ENCODE measurements at regions not wholly inside any gene's neighbourhood (a gene's known extent, or its start where the extent isn't known, plus 50 kb on each side); places are given as distances from the start of the nearest gene placed in this dataset.

DNA sequence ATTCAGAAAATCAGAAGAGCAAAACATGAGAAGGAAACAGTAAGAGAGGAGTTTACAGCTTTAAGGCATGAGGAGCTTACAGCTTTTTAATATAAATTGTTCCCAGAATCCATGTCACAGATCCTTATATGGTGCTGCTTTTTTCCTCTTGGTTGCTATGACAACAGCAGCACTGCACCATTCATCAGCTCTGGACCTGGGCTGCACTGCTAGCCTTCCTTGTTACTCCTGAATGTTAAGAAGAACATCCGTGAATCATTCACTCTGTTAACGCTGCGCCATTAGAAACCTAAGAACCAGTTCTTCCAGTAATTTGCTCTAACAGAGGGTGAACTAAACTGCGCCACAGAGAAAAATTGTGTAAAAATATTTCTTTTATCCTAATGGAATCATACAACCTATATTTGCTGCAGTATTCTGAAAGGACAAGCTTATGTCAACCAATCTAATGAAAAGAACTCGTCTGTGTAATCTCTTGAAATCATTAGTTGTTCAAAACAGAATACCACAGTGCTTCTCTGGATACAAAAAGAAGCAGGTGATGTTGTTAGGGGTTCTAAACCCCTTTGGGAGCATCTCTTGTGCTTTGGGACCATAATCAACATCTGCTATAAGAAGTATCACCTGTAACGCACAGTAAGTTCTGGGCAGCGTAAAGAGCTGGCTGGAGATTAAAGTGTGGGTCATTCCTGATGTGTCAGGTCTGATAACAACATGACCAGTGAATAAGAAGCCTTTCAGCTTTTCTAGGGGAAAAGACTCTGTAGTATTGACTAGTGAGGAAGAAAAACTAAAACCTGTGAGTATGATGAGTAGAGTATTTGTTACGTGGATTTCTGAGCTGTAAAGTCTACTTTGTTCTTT lies 151.2 kb downstream of the TANC2 start:
- Mint-ChIP-seq H3K4me3 (no peak overlapping the region), H3K27ac (ENCODE audit: low read depth) (no peak overlapping the region), H3K36me3 (ENCODE audit: insufficient read depth) (no peaks in the 10 kb centered on the region), H3K27me3 (no peaks in the 10 kb centered on the region), H3K9me3 (no peaks in the 10 kb centered on the region), H3K4me1 (no peaks in the 10 kb centered on the region)
- ATAC-seq (replicated peaks; ENCODE audit: extremely low read depth, poor library complexity, severe bottlenecking) (no peak), DNase-seq (ENCODE audit: low spot score in 2 of 2) (no peak)

DNA sequence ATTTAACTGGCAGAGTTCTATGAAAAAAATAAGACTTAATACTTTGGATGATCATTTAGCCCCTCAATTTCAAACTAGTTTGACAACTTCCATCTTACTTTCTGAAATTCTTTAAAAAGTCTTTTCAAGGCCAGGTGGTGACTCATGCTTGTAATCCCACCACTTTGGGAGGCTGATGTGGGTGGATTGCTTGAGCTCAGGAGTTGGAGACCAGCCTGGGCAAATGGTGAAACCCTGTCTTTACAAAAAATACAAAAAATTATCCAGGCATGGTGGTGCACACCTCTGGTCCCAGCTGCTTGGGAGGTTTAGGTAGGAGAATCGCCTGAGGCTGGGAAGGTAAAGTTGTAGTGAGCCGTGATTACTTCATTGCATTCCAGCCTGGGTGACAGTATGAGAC lies 154.4 kb downstream of the TANC2 start:
- no peak for DNase-seq (ENCODE audit: low spot score in 2 of 2)
- no peak overlapping the region for H3K27ac Mint-ChIP-seq (ENCODE audit: low read depth)
- H3K9me3 Mint-ChIP-seq: no peaks in the 10 kb centered on the region
- peaks cover 2% of the 10 kb centered on the region for H3K36me3 Mint-ChIP-seq (ENCODE audit: insufficient read depth)
- H3K4me3 Mint-ChIP-seq: no peak overlapping the region
- peaks cover 5% of the 10 kb centered on the region for H3K4me1 Mint-ChIP-seq
- no peaks in the 10 kb centered on the region for H3K27me3 Mint-ChIP-seq
- ATAC-seq (replicated peaks; ENCODE audit: extremely low read depth, poor library complexity, severe bottlenecking): no peak

DNA sequence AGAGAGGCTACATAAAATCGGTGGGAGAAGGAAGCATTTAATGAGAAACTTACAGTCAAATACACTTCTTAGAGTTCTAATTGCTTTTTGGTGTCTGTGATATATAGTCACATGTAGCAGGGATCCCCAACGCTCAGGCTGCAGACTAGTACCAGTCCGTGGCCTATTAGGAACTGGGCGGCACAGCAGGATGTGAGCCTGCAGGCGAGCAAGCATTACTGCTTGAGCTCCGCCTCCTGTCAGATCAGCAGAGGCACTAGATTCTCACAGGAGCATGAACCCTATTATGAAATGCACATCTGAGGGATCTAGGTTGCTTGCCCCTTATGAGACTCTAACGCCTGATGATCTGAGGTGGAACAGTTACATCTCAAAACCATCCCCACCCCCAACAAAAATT lies 158.5 kb downstream of the TANC2 start:
- Mint-ChIP-seq H3K4me1 (peaks cover 5% of the 10 kb centered on the region), H3K9me3 (no peaks in the 10 kb centered on the region), H3K27ac (ENCODE audit: low read depth) (no peak overlapping the region), H3K4me3 (no peak overlapping the region), H3K27me3 (no peaks in the 10 kb centered on the region), H3K36me3 (ENCODE audit: insufficient read depth) (peaks cover 2% of the 10 kb centered on the region)
- ATAC-seq (replicated peaks; ENCODE audit: extremely low read depth, poor library complexity, severe bottlenecking) (no peak), DNase-seq (ENCODE audit: low spot score in 2 of 2) (no peak)

DNA sequence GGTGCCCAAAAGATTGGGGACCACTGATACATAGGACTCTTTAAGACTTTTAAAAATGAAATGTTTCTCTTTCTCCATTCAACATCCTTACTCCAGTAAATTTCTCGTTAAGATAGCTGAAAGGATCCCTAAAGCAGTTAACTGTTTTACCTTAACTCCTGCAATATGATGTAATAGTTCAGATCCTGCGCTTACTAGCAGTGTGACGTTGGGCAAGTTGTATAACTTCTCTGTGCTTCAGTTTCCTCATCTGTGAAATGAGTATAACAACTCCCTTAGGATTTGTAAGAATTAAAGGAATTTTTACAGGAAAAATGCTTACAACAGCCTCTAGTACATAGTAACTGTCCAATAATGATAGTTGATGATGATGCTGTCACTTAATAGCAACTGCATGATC lies 158.9 kb downstream of the TANC2 start:
- Mint-ChIP-seq H3K27me3 (no peaks in the 10 kb centered on the region), H3K9me3 (no peaks in the 10 kb centered on the region), H3K4me1 (peaks cover 5% of the 10 kb centered on the region), H3K27ac (ENCODE audit: low read depth) (no peak overlapping the region), H3K36me3 (ENCODE audit: insufficient read depth) (peaks cover 2% of the 10 kb centered on the region), H3K4me3 (no peak overlapping the region)
- no peak for DNase-seq (ENCODE audit: low spot score in 2 of 2)
- no peak for ATAC-seq (replicated peaks; ENCODE audit: extremely low read depth, poor library complexity, severe bottlenecking)

GRCh38 chr17:63125987-63126386 lies 160.0 kb downstream of the TANC2 start:
- no peak for DNase-seq (ENCODE audit: low spot score in 2 of 2)
- Mint-ChIP-seq H3K9me3 (no peaks in the 10 kb centered on the region), H3K27me3 (no peaks in the 10 kb centered on the region), H3K36me3 (ENCODE audit: insufficient read depth) (peaks cover 2% of the 10 kb centered on the region), H3K4me3 (no peak overlapping the region), H3K4me1 (peaks cover 5% of the 10 kb centered on the region), H3K27ac (ENCODE audit: low read depth) (no peak overlapping the region)
- no peak for ATAC-seq (replicated peaks; ENCODE audit: extremely low read depth, poor library complexity, severe bottlenecking)

DNA sequence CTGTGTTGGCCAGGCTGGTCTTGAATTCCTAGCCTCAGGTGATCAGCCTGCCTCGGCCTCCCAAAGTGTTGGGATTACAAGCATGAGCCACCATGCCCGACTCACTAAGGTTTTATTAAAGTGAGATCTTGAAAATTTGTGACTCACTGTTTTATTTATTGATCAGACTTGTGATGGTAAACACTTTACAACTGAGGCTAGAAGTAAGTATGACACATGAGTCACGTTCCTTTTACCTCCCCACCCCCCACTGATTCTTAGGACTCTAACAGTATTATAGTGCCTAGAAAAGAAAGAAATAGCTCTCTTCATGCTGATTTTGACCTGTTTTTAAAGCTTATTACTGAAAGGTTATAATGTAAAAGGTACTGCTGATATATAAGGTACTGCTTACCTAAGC lies 160.6 kb downstream of the TANC2 start:
- DNase-seq (ENCODE audit: low spot score in 2 of 2) (no peak), ATAC-seq (replicated peaks; ENCODE audit: extremely low read depth, poor library complexity, severe bottlenecking) (no peak)
- peaks cover 2% of the 10 kb centered on the region for H3K36me3 Mint-ChIP-seq (ENCODE audit: insufficient read depth)
- no peaks in the 10 kb centered on the region for H3K27me3 Mint-ChIP-seq
- H3K27ac Mint-ChIP-seq (ENCODE audit: low read depth): no peak overlapping the region
- H3K4me3 Mint-ChIP-seq: no peak overlapping the region
- H3K4me1 Mint-ChIP-seq: peaks cover 5% of the 10 kb centered on the region
- no peaks in the 10 kb centered on the region for H3K9me3 Mint-ChIP-seq

DNA sequence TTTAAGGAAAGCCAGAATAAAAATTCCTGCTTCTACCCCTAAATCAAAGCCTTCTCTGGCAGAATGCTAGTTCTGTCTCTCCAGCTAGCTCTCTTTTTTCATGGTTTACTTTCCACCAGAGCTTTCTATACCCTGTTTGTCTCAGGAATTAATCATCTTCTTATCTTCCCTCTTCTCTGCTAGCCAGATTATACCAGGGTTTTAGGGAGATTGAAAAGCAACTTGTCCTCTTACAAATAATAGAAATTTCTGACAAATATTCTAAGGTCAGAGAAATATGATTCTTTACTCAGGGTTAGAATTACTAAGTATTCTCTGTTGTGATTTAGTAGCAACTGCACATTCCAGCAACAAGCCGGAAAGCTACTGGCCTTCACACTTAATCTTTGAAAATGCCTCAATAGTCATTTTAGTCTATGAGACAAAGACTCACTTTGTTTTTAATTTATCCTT lies 166.4 kb downstream of the TANC2 start:
- Mint-ChIP-seq H3K4me3 (no peak overlapping the region), H3K9me3 (no peaks in the 10 kb centered on the region), H3K27ac (ENCODE audit: low read depth) (no peak overlapping the region), H3K36me3 (ENCODE audit: insufficient read depth) (no peaks in the 10 kb centered on the region), H3K4me1 (no peaks in the 10 kb centered on the region), H3K27me3 (no peaks in the 10 kb centered on the region)
- ATAC-seq (replicated peaks; ENCODE audit: extremely low read depth, poor library complexity, severe bottlenecking) (no peak), DNase-seq (ENCODE audit: low spot score in 2 of 2) (no peak)

DNA sequence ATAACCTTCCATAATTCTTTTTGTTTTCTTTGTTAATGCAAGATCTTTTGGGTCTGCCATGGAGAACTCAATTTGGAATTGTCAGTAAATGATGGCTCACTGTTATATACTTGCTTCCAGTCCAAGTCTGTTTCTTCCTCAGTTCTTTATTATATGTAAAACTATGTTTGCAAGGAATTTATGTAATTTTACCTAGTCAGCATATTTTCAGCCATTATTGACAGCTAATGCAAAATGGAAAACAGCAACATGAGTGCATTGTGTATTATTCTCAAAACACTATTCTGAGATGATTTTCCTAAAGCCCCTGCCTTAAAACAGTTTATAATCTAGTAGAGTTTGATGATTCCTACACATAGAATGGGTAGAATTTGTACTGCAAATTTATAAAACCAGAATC lies 167.5 kb downstream of the TANC2 start:
- DNase-seq (ENCODE audit: low spot score in 2 of 2) (no peak), ATAC-seq (replicated peaks; ENCODE audit: extremely low read depth, poor library complexity, severe bottlenecking) (no peak)
- no peak overlapping the region for H3K27ac Mint-ChIP-seq (ENCODE audit: low read depth)
- no peaks in the 10 kb centered on the region for H3K4me1 Mint-ChIP-seq
- no peaks in the 10 kb centered on the region for H3K9me3 Mint-ChIP-seq
- H3K4me3 Mint-ChIP-seq: no peak overlapping the region
- no peaks in the 10 kb centered on the region for H3K36me3 Mint-ChIP-seq (ENCODE audit: insufficient read depth)
- H3K27me3 Mint-ChIP-seq: no peaks in the 10 kb centered on the region

DNA sequence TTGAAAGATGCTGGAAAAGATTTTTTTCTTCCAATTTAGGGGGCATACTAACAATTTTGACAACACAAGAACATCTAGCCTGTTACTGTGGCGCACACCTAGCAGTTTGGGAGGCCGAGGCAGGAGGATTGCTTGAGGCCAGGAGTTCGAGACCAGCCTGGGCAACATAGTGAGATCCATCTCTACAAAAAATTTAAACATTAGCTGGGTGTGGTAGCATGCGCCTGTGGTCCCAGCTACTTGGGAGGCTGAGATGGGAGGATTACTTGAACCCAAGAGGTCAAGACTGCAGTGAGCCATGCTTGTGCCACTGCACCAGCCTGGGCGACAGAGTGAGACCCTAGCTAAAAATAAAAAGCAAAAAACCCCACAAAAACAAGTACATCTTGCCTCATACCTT lies 168.8 kb downstream of the TANC2 start:
- no peaks in the 10 kb centered on the region for H3K4me1 Mint-ChIP-seq
- H3K9me3 Mint-ChIP-seq: no peaks in the 10 kb centered on the region
- no peaks in the 10 kb centered on the region for H3K27me3 Mint-ChIP-seq
- H3K4me3 Mint-ChIP-seq: no peak overlapping the region
- H3K27ac Mint-ChIP-seq (ENCODE audit: low read depth): no peak overlapping the region
- no peaks in the 10 kb centered on the region for H3K36me3 Mint-ChIP-seq (ENCODE audit: insufficient read depth)
- DNase-seq (ENCODE audit: low spot score in 2 of 2): no peak
- ATAC-seq (replicated peaks; ENCODE audit: extremely low read depth, poor library complexity, severe bottlenecking): no peak

GRCh38 chr17:63136369-63137012 lies 170.5 kb downstream of the TANC2 start:
- H3K27me3 Mint-ChIP-seq: no peaks in the 10 kb centered on the region
- H3K27ac Mint-ChIP-seq (ENCODE audit: low read depth): no peak overlapping the region
- H3K4me1 Mint-ChIP-seq: no peaks in the 10 kb centered on the region
- H3K4me3 Mint-ChIP-seq: no peak overlapping the region
- ATAC-seq (replicated peaks; ENCODE audit: extremely low read depth, poor library complexity, severe bottlenecking): no peak
- H3K9me3 Mint-ChIP-seq: no peaks in the 10 kb centered on the region
- H3K36me3 Mint-ChIP-seq (ENCODE audit: insufficient read depth): no peaks in the 10 kb centered on the region
- no peak for DNase-seq (ENCODE audit: low spot score in 2 of 2)

DNA sequence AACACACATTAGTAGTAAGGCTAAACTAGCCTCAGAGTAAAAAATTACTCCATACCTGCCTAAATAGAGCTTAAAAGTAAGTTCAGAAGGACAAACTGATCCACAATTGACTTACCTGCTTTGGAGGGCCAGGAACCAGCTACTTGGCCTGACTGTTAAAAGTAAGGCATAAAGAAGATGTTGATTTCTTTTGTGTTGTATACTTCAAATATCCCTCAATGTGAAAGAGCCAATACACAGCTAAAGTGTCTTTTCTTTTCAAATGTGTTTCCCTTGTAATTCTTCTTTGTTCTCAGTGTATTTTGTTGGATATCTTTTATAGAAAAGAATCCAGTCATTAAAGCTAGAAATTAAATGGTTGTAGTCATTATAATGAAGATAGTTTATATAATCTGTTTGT lies 171.1 kb downstream of the TANC2 start:
- DNase-seq (ENCODE audit: low spot score in 2 of 2) (no peak), ATAC-seq (replicated peaks; ENCODE audit: extremely low read depth, poor library complexity, severe bottlenecking) (no peak)
- no peaks in the 10 kb centered on the region for H3K36me3 Mint-ChIP-seq (ENCODE audit: insufficient read depth)
- no peaks in the 10 kb centered on the region for H3K9me3 Mint-ChIP-seq
- no peak overlapping the region for H3K4me3 Mint-ChIP-seq
- no peaks in the 10 kb centered on the region for H3K4me1 Mint-ChIP-seq
- no peak overlapping the region for H3K27ac Mint-ChIP-seq (ENCODE audit: low read depth)
- H3K27me3 Mint-ChIP-seq: no peaks in the 10 kb centered on the region

DNA sequence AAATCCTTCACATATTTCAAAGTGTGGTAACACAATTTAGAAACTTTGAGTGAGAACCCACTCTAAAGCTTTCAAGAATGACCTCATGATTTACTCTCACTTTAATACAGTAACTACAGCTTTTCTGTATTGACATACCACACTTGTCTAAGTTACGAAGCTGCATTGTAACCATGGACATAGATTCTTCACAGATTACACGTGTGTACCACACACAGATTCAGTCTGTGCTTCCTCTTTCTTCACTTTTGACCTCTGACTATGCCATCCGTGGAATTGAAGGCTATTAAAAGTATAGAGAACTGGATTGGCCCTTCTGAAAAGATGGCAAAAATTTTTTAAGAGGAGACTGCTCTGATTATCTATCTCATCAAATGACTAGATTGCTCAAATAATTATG lies 172.7 kb downstream of the TANC2 start:
- no peaks in the 10 kb centered on the region for H3K4me1 Mint-ChIP-seq
- H3K4me3 Mint-ChIP-seq: no peak overlapping the region
- ATAC-seq (replicated peaks; ENCODE audit: extremely low read depth, poor library complexity, severe bottlenecking): no peak
- no peaks in the 10 kb centered on the region for H3K27me3 Mint-ChIP-seq
- no peaks in the 10 kb centered on the region for H3K36me3 Mint-ChIP-seq (ENCODE audit: insufficient read depth)
- no peak overlapping the region for H3K27ac Mint-ChIP-seq (ENCODE audit: low read depth)
- no peak for DNase-seq (ENCODE audit: low spot score in 2 of 2)
- no peaks in the 10 kb centered on the region for H3K9me3 Mint-ChIP-seq

GRCh38 chr17:63139356-63139755 lies 173.3 kb downstream of the TANC2 start:
- Mint-ChIP-seq H3K4me3 (no peak overlapping the region), H3K4me1 (no peaks in the 10 kb centered on the region), H3K36me3 (ENCODE audit: insufficient read depth) (no peaks in the 10 kb centered on the region), H3K27me3 (no peaks in the 10 kb centered on the region), H3K27ac (ENCODE audit: low read depth) (no peak overlapping the region), H3K9me3 (no peaks in the 10 kb centered on the region)
- DNase-seq (ENCODE audit: low spot score in 2 of 2) (no peak), ATAC-seq (replicated peaks; ENCODE audit: extremely low read depth, poor library complexity, severe bottlenecking) (no peak)
